Hepatocyte (in vitro differentiated cells): ENCODE measurements at regions not wholly inside any gene's neighbourhood (a gene's known extent, or its start where the extent isn't known, plus 50 kb on each side); places are given as distances from the start of the nearest gene placed in this dataset.

Source experiments
- CTCF ChIP-seq: fragments of 200-600 bp; sonication (generic); IDR thresholded peaks from 2 replicates; pipeline ENCODE4 v1.5.1; 2016; ENCODE audit warnings: antibody characterized with exemption, mild to moderate bottlenecking; ENCODE audit not compliant: poor library complexity
- EZH2 ChIP-seq: fragments of 200-600 bp; sonication (generic); IDR thresholded peaks from 2 replicates; pipeline ENCODE4 v1.6.1; 2016; ENCODE audit warnings: antibody characterized with exemption, mild to moderate bottlenecking, borderline replicate concordance
- EZH2phosphoT487 ChIP-seq: fragments of 200-600 bp; sonication (generic); IDR thresholded peaks from one replicate; pipeline ENCODE4 v1.6.1; 2018; ENCODE audit warnings: antibody characterized with exemption, mild to moderate bottlenecking, low read depth, moderate library complexity; ENCODE audit not compliant: unreplicated experiment, severe bottlenecking

- TF ChIP-seq CTCF (no peak), EZH2phosphoT487 (no peak), EZH2 (no peak)
Observed at GRCh38 chr11:109302591-109303334, 119.2 kb upstream of the C11orf87 start.
